ENCODE measurements at regions not wholly inside any gene's neighbourhood (a gene's known extent, or its start where the extent isn't known, plus 50 kb on each side); places are given as distances from the start of the nearest gene placed in this dataset.
"Not testable (repeated sequence)": the region's sequence is repeated elsewhere in the genome, so short reads cannot be mapped to it uniquely, and the experiment has no call there.

- no peak for DNase-seq (ENCODE audit: low read depth)
Measured at GRCh38 chr7:110224643-110225042, 866.3 kb upstream of the LRRN3 start.

GRCh38 chr7:110246118-110246517 lies 844.8 kb upstream of the LRRN3 start:
- DNase-seq (ENCODE audit: low read depth): no peak

GRCh38 chr7:110253093-110253492 lies 837.8 kb upstream of the LRRN3 start:
- DNase-seq (ENCODE audit: low read depth): no peak

GRCh38 chr7:110257673-110258072 lies 833.3 kb upstream of the LRRN3 start:
- no peak for DNase-seq (ENCODE audit: low read depth)

GRCh38 chr7:110262251-110262650 lies 828.7 kb upstream of the LRRN3 start:
- DNase-seq (ENCODE audit: low read depth): no peak

GRCh38 chr7:110264288-110264687 lies 826.6 kb upstream of the LRRN3 start:
- no peak for DNase-seq (ENCODE audit: low read depth)

GRCh38 chr7:110281362-110281761 lies 809.6 kb upstream of the LRRN3 start:
- no peak for DNase-seq (ENCODE audit: low read depth)

- DNase-seq (ENCODE audit: low read depth): no peak
Measured at GRCh38 chr7:110283056-110283455, 807.9 kb upstream of the LRRN3 start.

GRCh38 chr7:110291430-110291829 lies 799.5 kb upstream of the LRRN3 start:
- no peak for DNase-seq (ENCODE audit: low read depth)

GRCh38 chr7:110296321-110296720 lies 794.6 kb upstream of the LRRN3 start:
- DNase-seq (ENCODE audit: low read depth): no peak

- no peak for DNase-seq (ENCODE audit: low read depth)
Measured at GRCh38 chr7:110307776-110308175, 783.2 kb upstream of the LRRN3 start.

GRCh38 chr7:110308791-110309190 lies 782.1 kb upstream of the LRRN3 start:
- DNase-seq (ENCODE audit: low read depth): no peak

GRCh38 chr7:110309941-110310340 lies 781.0 kb upstream of the LRRN3 start:
- DNase-seq (ENCODE audit: low read depth): no peak

GRCh38 chr7:110311556-110311955 lies 779.4 kb upstream of the LRRN3 start:
- no peak for DNase-seq (ENCODE audit: low read depth)

GRCh38 chr7:110317541-110318265 lies 773.2 kb upstream of the LRRN3 start:
- peak; percentile 1 for DNase-seq (ENCODE audit: low read depth)

- not testable (repeated sequence) for DNase-seq (ENCODE audit: low read depth)
Measured at GRCh38 chr7:110320285-110320684, 770.6 kb upstream of the LRRN3 start.

GRCh38 chr7:110322796-110323195 lies 768.1 kb upstream of the LRRN3 start:
- DNase-seq (ENCODE audit: low read depth): no peak

GRCh38 chr7:110326966-110327365 lies 764.0 kb upstream of the LRRN3 start:
- no peak for DNase-seq (ENCODE audit: low read depth)

GRCh38 chr7:110336423-110336822 lies 754.5 kb upstream of the LRRN3 start:
- no peak for DNase-seq (ENCODE audit: low read depth)

- no peak for DNase-seq (ENCODE audit: low read depth)
Measured at GRCh38 chr7:110337646-110338045, 753.3 kb upstream of the LRRN3 start.

- DNase-seq (ENCODE audit: low read depth): peak; percentile 23
Measured at GRCh38 chr7:110347081-110347480, 743.8 kb upstream of the LRRN3 start.

GRCh38 chr7:110356438-110356837 lies 734.5 kb upstream of the LRRN3 start:
- no peak for DNase-seq (ENCODE audit: low read depth)

GRCh38 chr7:110358028-110358427 lies 732.9 kb upstream of the LRRN3 start:
- DNase-seq (ENCODE audit: low read depth): peak; percentile 3

- no peak for DNase-seq (ENCODE audit: low read depth)
Measured at GRCh38 chr7:110371709-110372108, 719.2 kb upstream of the LRRN3 start.

Measured in LHCN-M2 (cell line).